Inflammatory macrophage treated with lipopolysaccharide for 4 hours (primary cell): ENCODE measurements at regions not wholly inside any gene's neighbourhood (a gene's known extent, or its start where the extent isn't known, plus 50 kb on each side); places are given as distances from the start of the nearest gene placed in this dataset.

ENCODE experiments used
- DNase-seq: peaks from one replicate; pipeline ENCODE4 v3.0.0-alpha.2; 2020

DNA sequence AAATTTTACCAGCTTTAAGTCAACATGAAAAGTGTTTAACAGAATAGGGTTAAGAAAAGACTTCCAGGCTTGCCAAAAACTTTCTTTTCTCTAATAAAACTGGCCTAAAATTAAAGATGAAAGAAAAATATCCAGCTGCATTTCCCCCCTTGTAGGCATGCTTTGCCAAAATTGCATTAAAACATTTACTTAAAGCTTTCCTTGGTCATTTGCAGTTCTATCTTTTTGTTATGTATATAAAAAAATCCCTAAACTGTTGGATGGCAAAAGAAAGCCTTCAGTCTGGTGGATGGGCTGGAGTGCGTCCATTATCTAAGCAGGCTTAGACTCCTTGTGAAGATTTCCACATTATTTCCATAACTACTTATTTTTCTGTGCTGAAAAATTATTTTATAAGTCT is 105.4 kb upstream of the DSEL start:
- no peak for DNase-seq

DNA sequence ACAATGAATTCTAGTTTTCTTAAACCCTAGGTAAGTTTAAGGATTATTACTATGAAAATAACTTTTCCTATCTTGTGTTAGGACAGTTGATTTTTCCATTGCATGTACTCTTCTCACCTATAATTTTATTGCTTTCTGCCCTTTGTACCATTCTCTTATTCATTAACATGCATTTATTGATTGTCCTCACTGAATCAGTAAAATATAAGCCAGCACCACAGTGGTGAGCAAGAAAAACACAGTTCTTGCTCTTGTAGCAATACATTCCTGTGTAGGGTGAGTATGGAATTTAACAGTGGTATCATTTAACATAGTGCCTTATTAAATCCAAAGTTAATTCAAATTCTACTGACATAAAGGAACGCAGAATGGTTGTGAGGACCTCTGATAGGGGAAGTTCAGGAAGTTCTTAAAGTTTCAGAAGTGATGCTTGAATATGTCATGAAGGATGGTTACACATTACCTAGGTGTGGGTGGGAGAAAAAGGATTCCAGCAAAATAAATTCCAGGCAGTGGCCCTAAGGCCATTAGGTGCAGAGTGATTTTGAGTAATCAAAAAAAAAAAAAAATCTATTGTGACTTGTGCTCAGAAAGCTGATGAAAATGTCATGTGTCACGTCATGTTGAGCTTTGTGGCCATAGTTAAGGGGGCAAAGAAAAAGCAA is 104.7 kb upstream of the DSEL start:
- DNase-seq = no peak

DNA sequence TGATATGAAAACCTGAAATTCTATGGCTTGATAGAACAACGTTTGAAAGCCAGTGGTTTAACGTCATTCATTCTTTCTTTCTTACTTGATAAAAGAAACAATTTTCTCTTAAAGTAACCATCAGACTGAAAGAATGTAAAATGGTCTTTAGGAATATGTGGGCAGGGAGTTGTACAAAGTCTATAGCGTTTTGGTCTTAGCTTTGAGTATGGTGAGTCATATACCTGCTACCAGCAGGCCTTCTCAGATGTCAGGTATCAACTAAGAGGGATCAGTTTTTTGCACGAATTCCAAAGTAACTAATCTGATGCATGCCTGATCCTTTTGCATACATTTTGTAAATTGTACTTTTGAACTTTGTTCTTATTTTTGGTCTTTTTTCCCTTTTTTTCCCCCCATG is 101.5 kb upstream of the DSEL start:
- no peak for DNase-seq

DNA sequence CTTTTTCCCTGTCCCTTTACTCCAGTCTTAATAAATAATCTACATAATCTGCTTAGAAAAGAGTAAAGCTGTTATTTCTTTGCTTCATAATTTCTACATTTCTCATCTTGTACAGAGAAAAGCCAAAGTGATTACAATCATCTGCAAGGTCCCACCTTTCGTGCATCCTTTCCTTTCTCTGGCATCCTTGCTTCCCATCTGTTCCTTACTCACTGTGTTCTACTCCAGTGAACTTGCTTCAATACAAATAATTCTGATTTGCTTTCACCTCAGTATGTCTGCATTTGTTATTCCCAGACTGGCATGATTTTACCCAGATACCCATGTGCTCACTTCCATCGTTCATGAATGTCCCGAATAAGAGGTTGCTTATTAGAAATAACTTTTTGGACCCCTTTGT is 99.4 kb upstream of the DSEL start:
- no peak for DNase-seq

DNA sequence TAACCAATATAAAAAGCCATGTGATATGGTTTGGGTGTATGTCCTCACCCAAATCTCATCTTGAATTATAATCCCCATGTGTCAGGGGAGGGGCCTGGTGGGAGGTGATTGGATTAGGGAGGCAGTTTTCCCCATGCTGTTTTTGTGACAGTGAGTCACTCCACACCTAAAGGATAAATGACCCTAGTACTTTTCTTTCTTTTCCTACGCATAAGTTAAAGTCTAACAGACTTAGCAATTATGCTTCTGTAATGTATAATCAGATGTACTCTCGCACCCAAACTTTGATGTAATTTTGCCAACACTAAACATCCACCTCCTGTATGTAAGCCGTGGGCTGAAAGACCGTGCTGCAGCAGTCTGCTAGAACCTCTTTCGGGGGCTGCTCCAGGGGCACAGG is 97.2 kb upstream of the DSEL start:
- no peak for DNase-seq

DNA sequence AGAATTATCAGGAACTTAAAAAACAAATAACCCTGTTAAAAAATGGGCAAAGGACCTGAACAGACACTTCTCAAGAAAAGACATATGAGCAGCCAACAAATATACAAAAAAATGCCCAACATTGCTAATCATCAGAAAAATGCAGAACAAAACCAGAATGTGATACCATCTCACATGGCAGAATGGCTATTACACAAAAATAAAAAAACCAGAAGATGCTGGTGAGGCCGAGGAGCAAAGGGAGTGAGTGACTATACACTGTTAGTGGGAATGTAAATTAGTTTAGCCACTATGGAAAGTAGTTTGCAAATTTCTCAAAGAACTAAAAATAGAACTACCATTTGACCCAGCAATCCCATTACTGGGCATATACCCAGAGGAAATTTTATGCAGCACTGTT is 95.8 kb upstream of the DSEL start:
- DNase-seq = no peak

DNA sequence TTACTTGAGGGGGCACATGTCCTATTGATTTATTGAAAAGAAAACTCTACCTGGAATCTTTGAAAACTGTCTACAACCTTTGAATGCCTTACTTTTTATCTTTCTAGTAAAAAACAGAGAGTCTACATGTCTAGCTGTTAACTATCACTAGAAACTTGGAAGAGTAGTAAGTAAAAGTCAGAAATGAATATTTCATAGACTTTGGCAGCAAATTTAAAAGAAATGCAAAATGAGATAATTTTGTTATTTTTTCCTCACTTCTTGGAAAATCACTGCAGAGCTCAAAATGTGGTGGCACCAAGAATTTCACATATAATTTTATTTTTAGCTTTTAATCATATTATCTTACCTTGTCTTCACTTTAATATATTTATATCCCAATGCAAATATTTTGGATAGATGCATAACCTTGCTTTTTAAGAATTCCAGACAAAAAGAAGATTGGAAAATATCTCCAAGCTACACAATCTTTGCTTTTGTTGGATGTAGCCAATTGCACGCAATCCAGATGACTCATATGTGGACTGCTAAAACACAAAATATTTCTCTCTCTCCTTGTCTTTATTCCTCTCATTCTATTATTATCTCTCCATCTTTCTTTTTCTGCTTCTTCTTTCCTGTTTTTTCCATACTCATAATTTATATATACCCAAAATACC is 92.2 kb upstream of the DSEL start:
- DNase-seq = no peak

DNA sequence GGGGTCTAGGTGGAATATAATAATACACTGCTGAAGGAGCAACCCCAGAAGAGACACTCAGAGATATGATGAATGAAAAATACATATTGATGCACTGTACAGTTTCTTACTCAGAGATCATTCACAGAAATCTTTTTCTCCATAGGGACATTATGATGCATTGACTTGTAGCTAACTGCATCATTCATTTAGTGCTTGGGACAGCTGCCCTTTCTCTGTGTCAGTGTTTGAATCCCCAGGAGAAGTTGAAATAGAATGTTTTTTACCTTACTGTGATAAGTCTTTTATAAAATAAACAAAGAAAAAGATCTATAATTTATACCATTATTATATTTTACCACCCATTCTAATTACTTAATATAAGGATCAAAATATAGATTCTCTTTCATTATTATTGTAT is 91.7 kb upstream of the DSEL start:
- no peak for DNase-seq

DNA sequence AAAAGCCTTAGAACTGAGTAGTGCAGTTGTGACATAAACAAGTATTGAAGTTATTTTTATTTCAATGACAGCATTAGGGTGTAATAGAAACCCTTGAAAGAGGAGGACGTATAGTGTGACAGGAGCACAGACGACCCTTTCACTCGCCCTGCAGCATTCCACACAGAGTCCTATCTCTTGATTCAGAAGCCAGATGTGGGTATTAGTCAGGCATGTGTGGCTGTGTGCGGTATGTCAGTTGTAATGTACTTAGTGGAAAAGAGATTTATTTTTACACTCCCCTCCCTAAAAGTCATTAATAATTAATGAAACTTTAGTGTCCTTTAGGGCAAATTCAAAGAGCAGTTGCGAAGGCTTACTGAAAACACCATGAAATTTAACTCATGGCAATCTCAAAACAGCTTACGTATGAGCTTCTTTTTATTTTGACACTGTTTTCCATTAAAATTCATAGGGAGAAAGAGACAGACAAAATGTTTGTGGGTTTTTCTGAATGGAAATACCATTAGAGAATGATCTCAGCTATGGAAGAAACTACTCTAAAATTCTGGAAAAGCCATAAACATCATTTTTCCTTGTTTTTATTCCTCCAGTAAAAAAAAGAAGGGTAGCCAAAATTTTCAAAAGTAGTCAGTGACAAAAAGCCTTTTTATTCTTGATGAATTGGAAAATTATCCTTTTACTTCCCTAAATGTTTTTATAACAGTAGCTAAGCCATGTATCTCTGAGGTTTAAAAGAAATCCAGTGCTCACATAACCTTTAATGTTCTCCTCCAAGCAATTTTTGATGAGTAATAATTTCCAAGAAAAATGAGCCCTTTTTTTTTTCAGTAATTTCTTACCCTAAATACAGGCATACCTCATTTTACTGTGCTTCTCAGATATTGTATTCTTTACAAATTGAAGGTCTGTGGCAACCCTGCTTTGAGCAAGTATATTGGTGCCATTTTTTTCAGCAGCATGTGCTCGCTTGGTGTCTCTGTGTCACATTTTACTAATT is 84.0 kb upstream of the DSEL start:
- no peak for DNase-seq

DNA sequence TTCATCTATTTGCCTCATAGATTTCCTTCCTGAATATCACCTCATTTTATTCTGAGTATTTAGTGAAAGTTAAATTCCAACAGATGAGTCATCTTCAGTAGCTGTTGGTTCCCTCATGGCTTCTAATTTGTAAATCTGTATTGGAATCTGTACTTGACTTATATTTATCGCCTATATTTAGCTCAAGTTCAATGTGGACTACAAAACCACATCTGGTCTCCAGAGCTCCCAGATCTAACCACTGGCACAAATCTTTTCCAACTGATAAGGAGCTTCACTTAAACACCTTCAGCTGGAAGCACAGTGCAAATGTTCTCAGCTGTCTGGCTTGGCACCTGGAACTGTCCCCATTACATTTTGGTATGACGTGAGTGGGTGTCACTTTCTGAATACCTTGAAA is 82.8 kb upstream of the DSEL start:
- DNase-seq = peak; percentile 24

DNA sequence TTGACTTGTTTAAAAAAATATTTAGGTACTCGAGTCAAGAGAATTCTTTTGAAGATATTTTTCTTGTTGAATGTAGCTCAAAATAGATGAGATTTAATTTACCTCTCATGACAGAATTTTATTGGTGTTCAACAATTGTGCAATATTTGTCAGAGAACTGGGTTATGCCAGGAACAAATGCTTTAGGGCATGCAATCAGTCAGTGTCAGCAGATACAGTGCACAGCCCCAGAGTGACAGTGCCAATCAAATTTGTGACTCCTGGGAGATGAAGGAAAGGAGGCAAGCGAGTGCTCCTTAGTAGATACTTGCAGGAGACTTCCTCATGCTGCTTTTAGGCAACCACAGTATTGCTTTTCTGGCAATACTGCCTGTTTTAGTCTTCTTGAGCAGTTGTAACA is 81.2 kb upstream of the DSEL start:
- DNase-seq = no peak

DNA sequence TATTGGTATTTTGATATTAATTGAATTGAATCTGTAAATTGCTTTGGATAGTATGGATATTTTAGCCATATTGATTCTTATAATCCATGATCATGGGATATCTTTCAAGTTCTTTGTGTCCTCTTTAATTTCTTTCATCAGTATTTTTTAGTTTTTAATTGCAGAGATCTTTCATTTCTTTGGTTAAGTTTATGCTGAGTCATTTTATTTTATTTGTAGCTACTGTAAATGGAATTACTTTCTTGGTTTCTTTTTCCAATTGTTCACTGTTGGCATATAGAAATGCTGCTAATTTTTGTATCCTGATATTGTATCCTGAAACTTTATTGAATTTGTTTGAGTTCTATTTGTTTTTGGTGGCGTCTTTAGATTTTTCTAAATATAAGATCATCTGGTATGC is 79.5 kb upstream of the DSEL start:
- DNase-seq = no peak

DNA sequence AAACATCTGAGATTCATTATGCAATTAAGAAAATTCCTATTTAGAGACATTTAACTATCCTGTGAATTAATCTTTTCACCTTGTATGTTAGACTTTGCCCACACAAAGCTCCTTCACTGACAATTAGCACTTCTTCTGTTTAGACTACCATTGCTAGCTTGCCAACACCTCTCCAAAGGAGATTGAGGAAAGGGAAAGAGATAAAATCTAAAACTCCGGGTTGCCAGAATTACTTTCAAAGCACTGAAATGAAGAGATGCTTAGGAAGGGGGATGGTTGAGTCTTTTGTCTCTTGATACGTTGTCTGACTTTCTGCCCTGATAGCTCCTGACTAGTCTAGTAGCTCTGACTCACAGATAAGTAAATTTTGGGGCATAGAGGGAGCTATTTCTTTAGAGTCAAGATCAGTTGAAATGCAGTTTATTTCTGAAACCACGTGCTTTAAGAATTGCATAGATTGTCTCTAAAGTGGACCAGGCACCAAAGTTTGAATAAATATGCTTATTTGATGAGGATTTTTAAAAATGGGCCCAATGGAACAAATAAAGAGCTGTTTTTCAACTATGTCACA is 74.1 kb upstream of the DSEL start:
- DNase-seq = no peak

DNA sequence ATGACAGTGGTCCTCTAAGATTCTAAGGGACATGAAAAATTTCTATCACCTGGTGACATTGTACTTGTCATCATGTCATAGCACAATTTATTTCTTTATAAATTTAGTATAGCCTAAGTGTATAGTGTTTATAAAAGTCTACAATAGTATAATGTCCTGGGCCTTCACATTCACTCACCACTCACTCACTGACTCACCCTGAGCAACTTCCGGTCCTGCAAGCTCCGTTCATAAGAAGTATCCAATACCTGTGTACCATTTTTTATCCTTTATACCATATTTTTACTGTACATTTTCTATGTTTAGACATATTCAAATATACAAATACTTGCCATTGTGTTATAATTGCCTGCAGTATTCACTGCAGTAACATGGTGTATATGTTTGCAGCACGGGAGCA is 72.8 kb upstream of the DSEL start:
- DNase-seq = no peak

DNA sequence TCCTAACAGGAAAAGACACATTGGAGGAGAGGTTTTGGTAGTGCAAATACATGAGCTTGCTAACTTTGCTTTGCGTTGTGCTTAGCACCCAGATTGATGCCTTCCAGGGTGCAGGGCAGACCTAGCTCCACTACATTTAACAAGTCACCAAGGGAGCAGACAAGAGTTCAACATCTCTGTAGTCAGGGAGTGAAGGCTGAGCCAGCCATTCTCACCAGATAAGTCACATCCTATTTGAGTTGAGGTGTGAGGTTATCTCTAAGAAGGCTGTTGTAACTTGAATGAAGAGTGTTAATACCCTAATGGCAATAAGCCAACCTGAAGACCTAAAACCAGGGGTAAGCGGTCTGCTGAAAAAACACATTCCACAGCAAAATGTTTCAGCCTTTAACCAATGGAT is 69.6 kb upstream of the DSEL start:
- DNase-seq = no peak

DNA sequence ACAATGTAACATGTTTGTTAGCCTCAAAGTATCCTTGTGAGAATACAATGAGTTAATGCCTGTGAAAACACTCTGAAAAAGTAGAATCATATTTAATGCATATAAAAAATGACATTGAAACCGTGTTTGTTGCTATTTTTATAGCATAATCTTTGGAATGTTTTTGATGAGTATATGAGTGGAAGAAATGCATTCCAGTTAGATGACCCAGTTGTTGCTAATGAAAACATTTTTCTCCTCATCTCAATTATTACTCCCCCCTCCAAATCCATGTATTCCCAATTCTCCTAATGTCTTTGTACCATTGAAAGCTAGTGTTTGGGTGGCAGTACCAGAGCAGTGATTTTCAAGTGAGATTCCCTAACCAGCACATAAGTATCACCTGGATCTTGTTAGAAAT is 67.1 kb upstream of the DSEL start:
- DNase-seq = no peak

DNA sequence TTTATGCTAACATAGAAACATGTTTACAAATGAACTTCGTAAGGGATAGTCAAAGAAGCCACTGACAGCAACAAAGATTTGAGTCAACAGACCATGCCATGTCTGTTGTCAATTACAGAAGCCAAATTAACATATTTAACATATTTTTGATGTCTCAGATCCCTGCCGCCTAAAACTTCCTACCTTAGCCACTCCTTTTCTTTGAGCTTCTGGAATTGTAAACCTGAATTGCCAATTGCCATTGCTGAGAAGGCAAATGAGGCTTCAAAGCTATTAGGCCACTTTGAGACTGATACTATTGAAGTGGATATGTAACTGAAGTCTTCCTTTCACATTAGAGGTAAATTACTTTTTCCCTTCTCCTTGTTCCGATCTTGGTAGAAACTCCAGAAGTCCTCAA is 66.0 kb upstream of the DSEL start:
- DNase-seq = no peak

DNA sequence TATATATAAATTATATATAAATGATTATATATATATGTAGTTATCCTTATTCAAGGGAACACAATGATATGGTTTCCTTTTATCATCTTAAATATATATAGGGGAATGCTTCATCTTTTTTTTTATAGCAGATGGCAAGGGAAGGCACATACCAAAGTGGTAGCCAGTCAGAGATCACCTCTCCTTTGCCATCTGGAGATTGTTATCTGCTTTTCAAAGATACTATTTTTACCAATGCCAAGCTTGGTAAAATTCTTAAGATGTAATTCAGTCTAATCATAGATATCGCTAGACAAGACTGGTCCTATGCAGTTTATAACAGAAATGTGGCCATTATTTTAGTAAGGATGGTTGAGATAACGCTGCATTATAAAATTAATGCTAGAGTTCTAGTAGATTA is 64.7 kb upstream of the DSEL start:
- DNase-seq = no peak

DNA sequence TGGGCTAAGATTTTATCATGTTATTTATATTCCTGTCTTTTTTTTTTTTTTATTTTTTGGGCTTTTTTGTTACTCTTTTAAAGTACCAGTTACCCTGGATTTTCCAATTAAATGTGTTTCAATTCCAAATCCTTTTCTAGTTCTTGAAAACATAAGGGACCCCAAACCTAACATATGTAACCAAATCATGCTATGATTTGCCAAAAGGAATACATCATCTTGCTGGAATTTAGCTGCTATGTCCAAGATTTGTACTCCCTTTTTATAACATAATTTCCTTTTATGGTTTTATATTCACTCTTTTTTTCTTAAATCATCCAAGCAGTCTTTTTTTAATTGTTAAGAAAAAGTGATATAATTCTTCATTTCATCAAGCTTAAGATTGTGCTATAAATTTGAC is 60.9 kb upstream of the DSEL start:
- DNase-seq = no peak

DNA sequence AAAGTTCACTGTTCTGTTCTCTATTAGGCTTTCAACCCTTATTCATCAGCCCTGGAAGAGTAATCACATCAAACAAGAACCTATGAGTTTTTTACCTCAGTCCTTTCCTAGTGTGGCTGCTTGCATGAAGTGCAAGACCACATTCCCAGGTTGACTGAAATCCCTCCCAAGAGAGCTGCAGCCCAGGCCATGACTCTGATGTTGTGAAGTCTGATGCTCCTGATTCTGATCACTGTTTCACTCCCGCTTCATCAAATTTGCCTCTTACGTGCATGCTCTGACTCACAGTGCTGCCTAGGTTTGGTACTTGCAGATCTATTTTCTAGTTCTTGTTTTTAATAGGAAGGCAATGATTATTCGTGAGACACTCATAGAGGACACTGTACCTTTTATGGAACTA is 58.2 kb upstream of the DSEL start:
- no peak for DNase-seq

DNA sequence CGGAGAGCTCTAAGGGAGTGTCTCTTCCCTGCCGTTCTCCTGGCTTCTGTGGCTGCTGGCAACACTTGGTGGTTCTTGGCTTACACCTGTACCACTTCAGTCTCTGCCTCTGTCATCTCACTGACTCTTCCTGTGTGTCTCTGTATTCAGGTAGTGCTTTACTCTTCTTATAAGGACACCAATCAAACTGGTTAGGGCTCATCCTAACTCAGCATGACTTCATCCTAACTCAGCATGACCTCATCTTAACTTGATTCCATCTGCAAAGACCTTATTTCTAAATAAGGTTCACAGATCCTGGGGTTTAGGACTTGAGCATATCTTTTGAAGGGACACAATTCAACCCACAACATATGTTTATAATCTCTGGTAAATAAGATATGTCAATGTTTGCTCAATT is 51.6 kb upstream of the DSEL start:
- DNase-seq = no peak
